GM06990 (cell line): ENCODE measurements at regions not wholly inside any gene's neighbourhood (a gene's known extent, or its start where the extent isn't known, plus 50 kb on each side); places are given as distances from the start of the nearest gene placed in this dataset.

Source experiments
- DNase-seq: peaks from one replicate; pipeline ENCODE4 v3.0.0-alpha.2; 2011; ENCODE audit not compliant: insufficient read length; ENCODE audit errors: extremely low read depth
- H3K27me3 ChIP-seq: replicated peaks from 2 replicates; pipeline ENCODE4 v1.6.0; 2011; ENCODE audit warnings: low read length; ENCODE audit not compliant: control insufficient read depth, insufficient read depth
- H3K36me3 ChIP-seq: 2 replicates; pipeline ENCODE4 v1.5.1; 2011; ENCODE audit warnings: low read length; ENCODE audit not compliant: control insufficient read depth, insufficient read depth
- H3K4me3 ChIP-seq: replicated peaks from 2 replicates; pipeline ENCODE4 v1.5.1; 2011; ENCODE audit warnings: low read depth, mild to moderate bottlenecking, control low read depth, low read length
- TF ChIP-seq, protein P1 (sequence below): IDR thresholded peaks from 2 replicates; pipeline ENCODE4 v1.5.1; 2011; ENCODE audit warnings: low read length, control low read depth, mild to moderate bottlenecking, inconsistent platforms; ENCODE audit not compliant: insufficient read depth, poor library complexity, severe bottlenecking

DNA sequence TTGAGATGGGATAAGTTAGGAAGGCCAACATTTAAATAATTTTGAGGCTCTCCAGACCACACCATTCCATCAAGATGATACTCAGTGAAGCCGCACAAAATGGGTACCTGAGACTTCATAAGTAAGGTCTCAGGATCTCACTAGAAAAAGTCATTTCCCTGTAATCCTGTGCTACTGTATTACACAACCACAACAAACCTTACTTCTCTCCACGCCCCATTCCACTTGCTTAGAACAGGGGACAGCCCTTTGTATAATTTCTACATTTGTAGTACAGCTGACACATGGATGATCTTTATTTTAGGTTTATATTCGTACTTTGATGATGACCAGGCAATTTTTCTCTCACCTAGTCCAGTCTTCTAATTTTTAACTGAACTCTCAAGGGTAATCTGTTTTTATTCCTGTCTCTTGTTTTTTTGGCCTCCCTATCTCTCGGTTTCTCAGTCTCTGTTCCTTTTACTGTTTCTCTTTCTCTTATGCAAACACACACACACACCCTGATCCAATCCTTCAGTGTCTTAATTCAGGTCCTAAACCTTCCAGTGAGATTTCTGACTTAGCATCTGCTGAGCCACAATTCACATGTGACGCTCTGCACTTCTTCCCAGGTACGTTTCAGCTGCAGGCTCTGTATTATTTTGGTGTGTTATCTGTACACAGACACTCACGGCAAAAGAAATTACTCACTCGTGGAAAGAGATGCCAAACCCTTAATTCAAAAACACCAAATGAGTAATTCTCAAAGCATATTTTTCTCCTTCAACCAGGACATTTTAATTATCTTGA, 223.2 kb upstream of the THBS1 start:
- no peaks in the 10 kb centered on the region for H3K36me3 ChIP-seq
- TF ChIP-seq, protein P1, sequence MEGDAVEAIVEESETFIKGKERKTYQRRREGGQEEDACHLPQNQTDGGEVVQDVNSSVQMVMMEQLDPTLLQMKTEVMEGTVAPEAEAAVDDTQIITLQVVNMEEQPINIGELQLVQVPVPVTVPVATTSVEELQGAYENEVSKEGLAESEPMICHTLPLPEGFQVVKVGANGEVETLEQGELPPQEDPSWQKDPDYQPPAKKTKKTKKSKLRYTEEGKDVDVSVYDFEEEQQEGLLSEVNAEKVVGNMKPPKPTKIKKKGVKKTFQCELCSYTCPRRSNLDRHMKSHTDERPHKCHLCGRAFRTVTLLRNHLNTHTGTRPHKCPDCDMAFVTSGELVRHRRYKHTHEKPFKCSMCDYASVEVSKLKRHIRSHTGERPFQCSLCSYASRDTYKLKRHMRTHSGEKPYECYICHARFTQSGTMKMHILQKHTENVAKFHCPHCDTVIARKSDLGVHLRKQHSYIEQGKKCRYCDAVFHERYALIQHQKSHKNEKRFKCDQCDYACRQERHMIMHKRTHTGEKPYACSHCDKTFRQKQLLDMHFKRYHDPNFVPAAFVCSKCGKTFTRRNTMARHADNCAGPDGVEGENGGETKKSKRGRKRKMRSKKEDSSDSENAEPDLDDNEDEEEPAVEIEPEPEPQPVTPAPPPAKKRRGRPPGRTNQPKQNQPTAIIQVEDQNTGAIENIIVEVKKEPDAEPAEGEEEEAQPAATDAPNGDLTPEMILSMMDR = no peak
- H3K27me3 ChIP-seq = no peaks in the 10 kb centered on the region
- no peak for DNase-seq
- H3K4me3 ChIP-seq = no peak overlapping the region

DNA sequence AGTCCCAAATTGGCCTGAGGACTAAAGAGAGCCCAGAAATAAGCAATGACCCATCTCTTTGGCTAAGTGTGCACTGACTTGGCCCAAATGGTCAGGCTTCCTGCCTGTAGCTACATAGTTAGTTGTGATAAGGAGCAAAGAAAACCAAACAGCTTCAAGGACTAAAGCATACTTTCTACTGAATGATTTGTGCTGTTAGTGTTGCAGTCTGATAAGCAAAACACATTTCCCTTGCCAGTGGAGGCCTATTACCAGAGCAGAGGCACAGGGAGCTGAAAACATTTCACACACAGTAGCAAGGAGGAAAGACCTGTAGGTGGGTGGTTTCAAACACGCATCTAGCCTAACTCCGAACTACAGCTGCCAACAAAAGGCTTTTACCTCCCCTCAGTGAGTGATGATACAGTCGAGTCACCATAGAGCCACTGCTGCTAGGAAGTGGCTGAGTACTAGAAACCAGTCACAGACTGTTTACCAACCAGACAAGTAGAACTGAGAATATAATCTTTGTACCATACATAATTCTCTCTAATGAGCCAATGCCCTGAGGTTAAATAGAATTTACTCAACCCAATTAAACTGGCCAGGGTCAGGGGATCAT, 222.3 kb upstream of the THBS1 start:
- DNase-seq = no peak
- no peaks in the 10 kb centered on the region for H3K27me3 ChIP-seq

DNA sequence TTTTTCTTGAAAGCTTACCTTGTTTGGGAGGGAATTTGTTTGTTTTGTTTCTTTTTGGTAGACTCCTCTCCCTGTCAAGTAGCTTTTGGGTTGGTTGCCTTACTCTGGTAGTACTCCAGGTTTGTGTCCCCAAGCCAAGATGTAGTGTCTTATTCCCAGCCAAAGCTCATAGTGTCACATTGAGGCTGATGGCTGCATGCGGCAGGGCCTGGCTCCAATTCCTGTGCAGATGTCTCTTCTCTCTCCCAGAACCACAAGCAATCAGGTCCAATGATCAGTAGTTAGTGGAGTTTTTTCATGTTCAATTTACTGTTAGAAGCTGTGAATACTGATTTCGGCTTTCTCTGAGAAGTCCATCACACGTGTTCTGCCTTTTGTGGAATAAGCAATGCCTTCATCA, 221.1 kb upstream of the THBS1 start:
- Histone ChIP-seq H3K36me3 (no peaks in the 10 kb centered on the region), H3K4me3 (no peak overlapping the region), H3K27me3 (no peaks in the 10 kb centered on the region)
- TF ChIP-seq, protein P1 = no peak
- DNase-seq = no peak

More for the DNA sequence above, 222.3 kb upstream of the THBS1 start:
- TF ChIP-seq, protein P1 = no peak
- no peak overlapping the region for H3K4me3 ChIP-seq
- no peaks in the 10 kb centered on the region for H3K36me3 ChIP-seq

GRCh38 chr15:39360452-39360851, 220.4 kb upstream of the THBS1 start:
- TF ChIP-seq, protein P1 = no peak
- Histone ChIP-seq H3K4me3 (no peak overlapping the region), H3K36me3 (no peaks in the 10 kb centered on the region), H3K27me3 (no peaks in the 10 kb centered on the region)
- DNase-seq = no peak

- H3K36me3 ChIP-seq = no peaks in the 10 kb centered on the region
- H3K27me3 ChIP-seq = no peaks in the 10 kb centered on the region
- DNase-seq = no peak
- TF ChIP-seq, protein P1 = no peak
- H3K4me3 ChIP-seq = no peak overlapping the region
Measured at GRCh38 chr15:39361497-39361896, 219.4 kb upstream of the THBS1 start.
